ENCODE measurements at regions not wholly inside any gene's neighbourhood (a gene's known extent, or its start where the extent isn't known, plus 50 kb on each side); places are given as distances from the start of the nearest gene placed in this dataset.

- no peak for FAIRE-seq
- H4K91ac ChIP-seq (replicated peaks; ENCODE audit: insufficient read length, low read length), result no peak overlapping the region
- H2BK20ac ChIP-seq (ENCODE audit: low read length), result no peak overlapping the region
- TF ChIP-seq HDAC6 (IDR thresholded peaks at IDR 0.05; ENCODE audit: low read depth, low read length), result no peak
- no peak for TF ChIP-seq SRF (IDR thresholded peaks at IDR 0.05; ENCODE audit: low read depth, low read length)
- no peak for TF ChIP-seq ZNF274 (IDR thresholded peaks at IDR 0.05; ENCODE audit: borderline replicate concordance, extremely low read depth, low read length)
- TF ChIP-seq POLR2A (IDR thresholded peaks at IDR 0.05; ENCODE audit: control extremely low read depth in 1 of 2, low read depth in 2 of 2, low read length in 2 of 2), result no peak
- no peak for TF ChIP-seq SIRT6 (IDR thresholded peaks at IDR 0.05; ENCODE audit: low read length)
- TF ChIP-seq TCF12 (IDR thresholded peaks at IDR 0.05; ENCODE audit: low read depth, low read length), result no peak
- no peak for TF ChIP-seq FOSL1 (IDR thresholded peaks at IDR 0.05; ENCODE audit: insufficient read depth, low read depth, low read length)
- no peak for TF ChIP-seq JUND (IDR thresholded peaks at IDR 0.05; ENCODE audit: low read length)
Observed at GRCh38 chr15:96147267-96147666, 183.2 kb upstream of the NR2F2 start.

More at GRCh38 chr15:96147267-96147666, 183.2 kb upstream of the NR2F2 start:
- Histone ChIP-seq H3K9me3 (ENCODE audit: insufficient read depth in 2 of 2, low read depth in 1 of 2, low read length in 1 of 2) (no peaks in the 10 kb centered on the region), H3K23ac (ENCODE audit: insufficient read length) (no peak overlapping the region), H3K79me2 (ENCODE audit: control insufficient read depth in 1 of 2, insufficient read depth in 2 of 2, low read length in 2 of 2) (no peaks in the 10 kb centered on the region), H3K9ac (replicated peaks in 1 of 4; ENCODE audit: extremely low read depth in 1 of 4, low read depth in 3 of 4, low read length in 3 of 4) (no peak overlapping the region), H2BK5ac (ENCODE audit: low read depth, low read length) (no peak overlapping the region), H3K23me2 (ENCODE audit: low read depth, low read length) (no peaks in the 10 kb centered on the region), H2BK120ac (replicated peaks; ENCODE audit: low read depth, low read length) (no peak overlapping the region), H4K8ac (ENCODE audit: extremely low read depth, insufficient read depth, low read length) (no peak overlapping the region), H3K27me3 (replicated peaks in 1 of 4; ENCODE audit: control insufficient read depth in 3 of 4, extremely low read depth in 1 of 4, insufficient read depth in 3 of 4, low read length in 3 of 4) (no peaks in the 10 kb centered on the region), H3K4me1 (replicated peaks in 1 of 4; ENCODE audit: control insufficient read depth in 3 of 4, insufficient read depth in 4 of 4, low read length in 3 of 4) (no peaks in the 10 kb centered on the region), H2AK5ac (ENCODE audit: low read depth, low read length) (no peak overlapping the region), H2BK15ac (ENCODE audit: low read length) (no peak overlapping the region), H3K27ac (ENCODE audit: low read depth, low read length) (no peak overlapping the region), H3K56ac (replicated peaks; ENCODE audit: insufficient read length, low read depth, low read length) (no peak overlapping the region), H3K18ac (ENCODE audit: extremely low read depth, low read length) (no peak overlapping the region), H3K36me3 (ENCODE audit: control insufficient read depth in 2 of 4, insufficient read depth in 4 of 4, low read length in 3 of 4) (no peaks in the 10 kb centered on the region), H3K4me2 (ENCODE audit: insufficient read depth in 1 of 2, low read depth in 2 of 2, low read length in 2 of 2) (no peak overlapping the region), H4K5ac (ENCODE audit: insufficient read length, low read depth, low read length) (no peak overlapping the region), H4K20me1 (replicated peaks in 1 of 2; ENCODE audit: control insufficient read depth in 1 of 2, insufficient read depth in 2 of 2, low read length in 2 of 2) (no peaks in the 10 kb centered on the region), H3K4ac (replicated peaks; ENCODE audit: insufficient read length, low read depth, low read length) (no peak overlapping the region), H2AFZ (ENCODE audit: low read length) (no peak overlapping the region), H3K4me3 (ENCODE audit: extremely low read depth in 1 of 4, insufficient read depth in 2 of 4, low read depth in 3 of 4, low read length in 4 of 4) (no peak overlapping the region), H3K14ac (ENCODE audit: insufficient read length) (no peak overlapping the region), H2BK12ac (ENCODE audit: low read depth, low read length) (no peak overlapping the region), H3K79me1 (ENCODE audit: low read depth, low read length) (no peaks in the 10 kb centered on the region)
- DNase-seq (ENCODE audit: low read depth in 1 of 2, low spot score in 2 of 2), result no peak
- WGBS, 2 experiments (ENCODE audit: extremely low coverage in 1 of 2, insufficient coverage in 1 of 2, insufficient read length in 1 of 2, insufficient replicate concordance in 2 of 2, low coverage in 1 of 2, low lambda C conversion rate in 2 of 2, missing lambda C conversion rate in 1 of 2), result 88% methylated on average over 2 of the region's 3 CpGs; no CpG with 5 or more reads in 1 of the 2 experiments
- ChIA-PET CTCF (ENCODE audit: partially characterized antibody) (interaction anchor here (0.8 kb wide), 1 partner anchor 17 kb away, joined by 3 read pairs; no protein-coding TSS in a partner anchor), POLR2A (ENCODE audit: partially characterized antibody) (no interaction called here)

Data from H1 (cell line).